ENCODE measurements at regions not wholly inside any gene's neighbourhood (a gene's known extent, or its start where the extent isn't known, plus 50 kb on each side); places are given as distances from the start of the nearest gene placed in this dataset.
A peak's percentile ranks its signal among the peaks of the same experiment; 100 is the strongest.

- no peak for DNase-seq
- H3K9me3 ChIP-seq: peaks cover 0 to 2% of the 10 kb centered on the region in 2 donors
- H3K4me1 ChIP-seq: no peaks in the 10 kb centered on the region
- H3K27ac ChIP-seq: no peak overlapping the region
- no peaks in the 10 kb centered on the region for H3K27me3 ChIP-seq
- intact Hi-C loops (cut with DNase I; ENCODE audit: low total_unique reads): no loop called here
- no peak overlapping the region for H3K4me3 ChIP-seq
- H3K36me3 ChIP-seq: no peaks in the 10 kb centered on the region
- TF ChIP-seq POLR2A (IDR thresholded peaks at IDR 0.05): no peak
- TF ChIP-seq, protein P1, sequence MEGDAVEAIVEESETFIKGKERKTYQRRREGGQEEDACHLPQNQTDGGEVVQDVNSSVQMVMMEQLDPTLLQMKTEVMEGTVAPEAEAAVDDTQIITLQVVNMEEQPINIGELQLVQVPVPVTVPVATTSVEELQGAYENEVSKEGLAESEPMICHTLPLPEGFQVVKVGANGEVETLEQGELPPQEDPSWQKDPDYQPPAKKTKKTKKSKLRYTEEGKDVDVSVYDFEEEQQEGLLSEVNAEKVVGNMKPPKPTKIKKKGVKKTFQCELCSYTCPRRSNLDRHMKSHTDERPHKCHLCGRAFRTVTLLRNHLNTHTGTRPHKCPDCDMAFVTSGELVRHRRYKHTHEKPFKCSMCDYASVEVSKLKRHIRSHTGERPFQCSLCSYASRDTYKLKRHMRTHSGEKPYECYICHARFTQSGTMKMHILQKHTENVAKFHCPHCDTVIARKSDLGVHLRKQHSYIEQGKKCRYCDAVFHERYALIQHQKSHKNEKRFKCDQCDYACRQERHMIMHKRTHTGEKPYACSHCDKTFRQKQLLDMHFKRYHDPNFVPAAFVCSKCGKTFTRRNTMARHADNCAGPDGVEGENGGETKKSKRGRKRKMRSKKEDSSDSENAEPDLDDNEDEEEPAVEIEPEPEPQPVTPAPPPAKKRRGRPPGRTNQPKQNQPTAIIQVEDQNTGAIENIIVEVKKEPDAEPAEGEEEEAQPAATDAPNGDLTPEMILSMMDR (IDR thresholded peaks at IDR 0.05): no peak
Observed at GRCh38 chr7:46522354-46522906, 601.4 kb upstream of the IGFBP3 start.

DNA sequence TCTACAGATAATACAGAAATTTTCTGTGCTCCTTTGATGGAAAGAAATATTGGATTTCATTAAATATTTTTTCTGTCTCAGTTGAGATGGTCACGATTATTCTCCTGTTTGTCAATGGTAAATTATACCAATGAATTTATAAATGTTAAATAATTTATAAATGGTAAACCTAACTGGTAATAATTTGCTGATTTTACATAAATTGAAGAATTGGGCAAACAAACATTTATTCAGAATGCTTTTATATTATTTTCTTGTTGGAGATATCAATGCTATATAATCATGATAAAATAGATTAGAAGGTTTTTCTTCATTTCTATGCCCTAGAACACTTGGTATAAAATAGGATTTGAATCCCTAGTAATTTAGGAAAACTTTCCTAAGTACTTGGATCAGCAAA, 597.6 kb upstream of the IGFBP3 start:
- Histone ChIP-seq H3K36me3 (no peaks in the 10 kb centered on the region), H3K4me1 (no peaks in the 10 kb centered on the region), H3K27me3 (no peaks in the 10 kb centered on the region), H3K4me3 (no peak overlapping the region), H3K9me3 (no peaks in the 10 kb centered on the region), H3K27ac (peak overlapping the region in 1 of 2 donors; percentile 50)
- TF ChIP-seq POLR2A (IDR thresholded peaks at IDR 0.05): no peak
- TF ChIP-seq, protein P1 (IDR thresholded peaks at IDR 0.05): no peak
- DNase-seq: no peak
- intact Hi-C loops (cut with DNase I; ENCODE audit: low total_unique reads): no loop called here

DNA sequence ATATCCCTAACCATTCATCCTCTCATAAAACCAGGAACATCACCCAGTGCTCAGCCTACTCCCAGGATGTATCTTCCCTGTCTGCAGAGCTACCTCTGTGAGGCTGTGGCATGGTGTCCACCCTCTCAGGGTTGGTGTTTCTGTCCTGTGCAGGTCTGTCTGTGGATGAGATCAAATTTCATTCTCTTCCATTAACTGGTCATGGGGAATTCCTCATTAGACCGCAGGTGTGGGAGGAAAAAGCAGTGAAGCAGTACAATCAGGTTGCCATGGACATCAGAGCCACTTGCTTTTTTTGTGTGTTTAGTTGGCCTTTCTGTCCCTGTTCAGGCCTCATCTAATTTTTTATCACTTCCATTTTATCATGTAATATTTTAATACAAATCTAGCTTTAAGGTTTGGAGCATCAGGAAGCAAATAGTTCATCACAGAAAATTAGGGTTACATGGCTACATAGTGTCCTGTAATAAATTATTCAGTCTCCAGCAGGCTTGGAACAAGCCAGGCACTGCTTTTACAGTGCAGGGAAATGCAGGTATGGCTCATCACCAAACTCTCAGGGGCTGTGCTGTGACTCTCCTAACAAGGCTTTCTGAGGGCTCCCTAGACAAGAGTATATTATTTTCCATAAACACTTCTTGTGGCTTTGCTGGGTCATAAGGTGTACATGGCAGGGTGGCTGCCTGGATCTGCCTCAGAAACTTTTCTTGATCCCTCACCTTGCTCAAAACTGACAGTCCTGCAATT, 594.9 kb upstream of the IGFBP3 start:
- no peaks in the 10 kb centered on the region for H3K27me3 ChIP-seq
- no peak for DNase-seq

GRCh38 chr7:46513447-46513848, 592.4 kb upstream of the IGFBP3 start:
- H3K27me3 ChIP-seq: no peaks in the 10 kb centered on the region

More for the DNA sequence above, 594.9 kb upstream of the IGFBP3 start:
- no peak for TF ChIP-seq POLR2A (IDR thresholded peaks at IDR 0.05)
- TF ChIP-seq, protein P1 (IDR thresholded peaks at IDR 0.05): no peak
- intact Hi-C loops (cut with DNase I; ENCODE audit: low total_unique reads): no loop called here
- Histone ChIP-seq H3K4me3 (no peak overlapping the region), H3K4me1 (no peaks in the 10 kb centered on the region), H3K9me3 (no peaks in the 10 kb centered on the region), H3K36me3 (no peaks in the 10 kb centered on the region), H3K27ac (peak overlapping the region in 1 of 2 donors; percentile 33)

More at GRCh38 chr7:46513447-46513848, 592.4 kb upstream of the IGFBP3 start:
- Histone ChIP-seq H3K9me3 (peaks cover 0 to 4% of the 10 kb centered on the region in 2 donors), H3K27ac (peak overlapping the region; percentile 20 to 50), H3K36me3 (no peaks in the 10 kb centered on the region), H3K4me1 (no peaks in the 10 kb centered on the region), H3K4me3 (no peak overlapping the region)
- TF ChIP-seq, protein P1 (IDR thresholded peaks at IDR 0.05): no peak
- intact Hi-C loops (cut with DNase I; ENCODE audit: low total_unique reads): no loop called here
- no peak for DNase-seq
